Kidney glomerular epithelial cell (primary cell): ENCODE measurements at regions not wholly inside any gene's neighbourhood (a gene's known extent, or its start where the extent isn't known, plus 50 kb on each side); places are given as distances from the start of the nearest gene placed in this dataset.

ENCODE experiments used
- DNase-seq: peaks from one replicate; lab custom pipeline; 2025; lab: John Stamatoyannopoulos, UW

GRCh38 chr12:124517260-124518050 is 50.0 kb downstream of the NCOR2 start:
- DNase-seq, result peak; percentile 16

- no peak for DNase-seq
These were observed 50.6 kb downstream of the NCOR2 start for GRCh38 chr12:124516850-124517249.

DNA sequence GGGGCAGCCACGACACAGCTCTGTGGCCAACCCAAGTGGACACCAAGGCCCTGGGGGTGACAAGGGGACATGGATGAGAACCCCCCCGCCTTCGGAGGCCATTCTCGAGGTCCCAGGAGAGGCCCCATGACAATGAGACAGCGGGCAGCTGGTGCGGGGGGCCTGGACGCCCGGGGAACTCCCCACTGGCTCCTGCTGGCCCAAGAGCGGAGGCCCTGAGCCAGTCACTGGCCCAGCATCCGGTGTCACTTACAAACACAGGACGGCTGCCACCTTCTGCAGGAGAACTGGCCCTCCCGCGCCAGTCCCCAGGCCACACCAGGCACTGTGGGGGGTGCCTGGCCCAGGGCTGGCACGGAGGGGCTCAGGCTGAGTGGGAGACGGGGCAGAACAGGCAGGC is 51.4 kb downstream of the NCOR2 start:
- DNase-seq, result no peak

GRCh38 chr12:124514996-124515932 is 52.1 kb downstream of the NCOR2 start:
- DNase-seq, result no peak

DNA sequence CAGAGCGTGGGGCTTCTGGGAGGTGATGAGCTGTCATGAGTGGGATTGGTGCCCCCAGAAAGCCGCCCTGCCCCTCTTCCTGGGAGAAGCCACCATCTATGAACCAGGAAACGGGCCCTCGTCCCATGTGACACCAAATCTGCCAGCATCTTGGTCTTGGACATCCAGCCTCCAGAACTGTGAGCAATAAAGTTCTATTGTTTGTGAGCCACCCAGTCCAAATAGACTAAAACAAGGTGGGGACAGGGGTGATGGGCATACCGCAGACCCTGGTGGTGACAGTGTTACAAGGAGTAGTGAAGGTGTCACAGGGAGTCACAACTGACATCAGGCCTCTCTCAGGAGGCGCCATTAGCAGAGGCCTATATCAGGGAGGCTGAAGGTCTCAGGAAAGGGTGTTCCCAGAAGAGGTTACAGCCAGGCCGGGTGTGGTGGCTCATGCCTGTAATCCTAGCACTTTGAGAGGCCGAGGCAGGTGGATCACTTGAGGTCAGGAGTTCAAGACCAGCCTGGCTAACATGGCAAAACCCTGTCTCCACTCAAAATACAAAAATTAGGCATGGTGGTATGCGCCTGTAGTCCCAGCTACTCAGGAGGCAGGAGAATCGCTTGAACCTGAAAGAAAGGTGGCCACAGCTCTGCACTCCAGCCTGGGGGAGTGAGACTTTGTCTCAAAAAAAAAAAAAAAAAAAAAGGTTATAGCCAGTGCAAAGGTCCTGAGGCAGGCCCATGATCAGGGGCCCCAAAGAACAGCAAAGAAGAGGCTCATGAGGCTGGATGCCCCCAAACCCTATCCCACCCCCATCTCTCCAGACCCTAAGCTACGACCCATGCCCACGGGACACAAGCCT is 53.0 kb downstream of the NCOR2 start:
- DNase-seq, result no peak

DNA sequence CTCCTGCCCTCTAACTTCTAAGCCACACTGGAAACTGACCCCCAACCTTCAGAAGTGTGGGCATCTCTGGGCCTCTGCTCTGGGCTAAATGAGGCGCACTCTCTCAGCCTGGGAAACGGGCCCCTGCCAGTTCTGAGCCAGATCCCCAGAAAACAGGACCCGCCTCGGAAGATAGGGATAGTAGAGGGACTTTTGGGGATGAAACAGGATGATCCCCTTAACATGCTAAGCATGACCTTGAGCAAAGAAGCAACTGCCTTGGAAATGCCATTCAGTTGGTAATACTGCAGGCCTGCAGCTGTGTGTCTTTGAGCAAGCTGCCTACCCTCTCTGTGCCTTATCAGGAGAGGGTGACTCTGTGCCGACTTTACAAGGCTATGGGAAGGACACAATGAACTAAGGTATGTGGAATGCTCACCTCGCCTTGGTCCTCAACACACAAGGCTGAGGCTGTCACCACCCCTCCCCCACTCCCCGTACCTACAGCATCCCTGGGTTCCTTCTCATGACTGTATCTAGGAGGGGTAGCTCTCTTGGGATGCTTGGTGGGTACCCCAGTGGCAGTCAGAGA is 54.0 kb downstream of the NCOR2 start:
- no peak for DNase-seq

GRCh38 chr12:124512667-124513296 is 54.6 kb downstream of the NCOR2 start:
- peak; percentile 88 for DNase-seq

GRCh38 chr12:124511259-124511985 is 56.0 kb downstream of the NCOR2 start:
- no peak for DNase-seq

GRCh38 chr12:124510301-124510970 is 57.0 kb downstream of the NCOR2 start:
- DNase-seq, result no peak

DNA sequence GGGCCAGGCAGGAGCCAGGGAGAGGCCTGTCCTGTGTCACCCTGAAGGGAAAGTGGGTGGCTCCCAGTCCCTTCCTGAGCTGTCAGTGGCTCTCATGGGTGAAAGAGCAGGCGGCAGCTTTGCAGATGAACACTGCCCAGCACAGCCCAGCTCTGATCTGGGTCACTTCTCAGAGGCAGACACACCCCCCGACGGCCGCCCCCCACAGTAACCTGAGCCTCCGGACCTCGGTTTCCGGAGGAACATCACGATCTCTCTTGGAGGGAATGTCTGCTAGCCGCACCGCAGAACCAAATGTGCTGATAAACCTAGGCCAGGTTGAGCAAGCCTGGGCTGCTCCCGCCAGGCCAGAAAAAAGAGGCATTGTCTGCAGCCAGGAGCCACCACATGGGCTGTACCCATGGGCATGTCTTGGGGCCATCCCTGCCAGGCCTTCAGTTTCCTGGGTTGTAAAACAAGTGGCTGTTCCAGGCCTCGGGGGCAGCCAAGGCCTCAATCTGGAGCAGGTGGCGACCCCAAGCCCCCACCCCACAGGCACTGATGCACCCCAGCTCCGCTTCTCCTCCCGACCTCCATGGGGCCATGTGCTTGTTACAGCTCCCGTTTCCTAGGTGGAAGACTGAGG is 57.6 kb downstream of the NCOR2 start:
- DNase-seq, result peak; percentile 48

DNA sequence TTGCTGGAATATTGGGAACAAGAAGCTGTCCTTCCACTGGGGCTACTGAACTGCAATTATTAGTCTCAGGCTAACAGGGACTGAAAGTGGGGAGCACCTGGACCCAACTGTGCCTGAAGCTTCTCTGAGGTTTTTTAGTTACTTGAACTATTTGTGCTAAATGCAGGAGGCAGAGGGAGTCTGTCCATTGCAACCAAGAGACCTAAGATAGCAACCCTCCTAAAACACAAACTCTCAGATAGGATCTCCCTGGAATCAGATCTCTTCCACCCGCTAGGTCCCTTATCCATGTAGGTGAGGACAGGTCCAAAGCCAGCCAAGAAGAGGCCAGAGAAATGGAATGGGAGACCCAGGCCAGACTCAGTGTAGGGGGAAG is 58.1 kb downstream of the NCOR2 start:
- DNase-seq, result no peak

DNA sequence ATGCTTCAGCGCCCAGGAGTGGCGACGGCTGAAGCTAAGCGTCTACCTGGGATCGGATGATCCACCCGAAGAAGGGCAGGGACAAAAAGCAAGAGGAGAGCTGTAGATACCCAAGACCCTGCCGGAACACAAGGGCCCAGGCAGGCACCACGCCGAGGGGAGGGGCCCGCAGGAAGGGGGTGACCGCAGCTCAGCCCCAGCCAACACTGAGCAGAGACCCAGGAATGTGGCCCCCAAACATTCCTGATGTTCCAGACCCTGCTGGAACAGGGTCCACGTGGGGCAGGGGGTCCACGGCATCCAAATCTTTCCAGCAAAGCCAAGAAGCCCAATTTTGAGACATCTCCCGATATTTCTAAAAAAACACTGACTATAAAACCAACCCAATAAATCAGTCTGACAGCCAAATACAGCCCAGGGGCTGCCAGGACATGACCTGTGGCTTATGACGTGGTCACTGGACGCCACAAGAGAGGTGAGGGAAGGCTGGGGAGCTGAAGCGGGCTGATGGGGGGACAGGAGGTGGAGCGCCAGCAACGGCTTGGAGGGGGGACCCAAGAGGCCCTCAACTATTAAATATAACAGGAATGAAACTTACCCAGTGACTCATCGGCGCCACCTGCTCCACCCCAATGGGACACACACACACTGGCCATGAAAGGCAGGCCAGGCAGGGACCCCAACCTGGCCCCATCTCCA is 58.9 kb downstream of the NCOR2 start:
- no peak for DNase-seq

DNA sequence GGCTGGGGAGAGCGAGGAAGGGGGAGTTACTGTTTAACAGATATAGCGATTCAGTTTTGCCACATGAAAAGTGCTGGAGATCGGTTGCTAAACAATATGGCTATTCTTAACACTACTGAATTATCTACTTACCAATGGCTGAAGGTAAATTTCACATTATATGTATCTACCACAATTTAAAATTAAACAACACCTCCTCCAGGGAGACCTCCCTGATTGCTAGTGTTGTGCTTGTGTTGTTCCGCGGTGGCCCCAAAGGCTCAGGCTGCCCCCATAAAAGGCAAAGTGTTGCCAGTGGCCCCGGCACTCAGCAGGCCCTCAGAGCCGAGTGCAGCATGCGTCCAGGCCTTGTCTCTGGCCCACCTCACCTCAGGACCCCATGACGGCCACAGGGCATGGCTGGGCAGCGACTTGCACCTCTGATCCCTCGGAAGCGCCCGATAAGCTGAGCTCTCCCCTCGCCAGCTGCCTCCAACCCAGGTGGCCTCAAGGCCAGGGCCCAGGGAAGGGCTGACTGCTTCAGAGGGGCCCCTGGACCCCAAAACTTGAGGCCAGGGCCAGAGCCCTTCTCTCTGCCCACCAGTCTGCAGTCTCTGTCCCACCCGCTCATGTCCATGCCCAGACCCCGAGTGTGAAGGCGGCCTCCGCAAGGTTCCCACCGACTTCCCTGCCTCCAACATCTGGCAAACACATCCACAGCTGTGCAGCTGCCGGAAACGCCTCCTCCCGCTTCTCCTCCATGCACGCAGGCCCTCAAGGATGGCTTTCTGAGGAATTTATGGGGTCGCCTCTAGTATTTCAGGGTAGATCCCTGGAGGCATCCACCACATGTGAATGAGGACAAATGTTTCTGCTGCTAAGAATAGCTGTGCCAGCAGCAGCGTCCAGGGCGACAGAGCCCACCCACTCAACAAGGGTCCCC is 60.0 kb downstream of the NCOR2 start:
- no peak for DNase-seq

- no peak for DNase-seq
These were observed 60.6 kb downstream of the NCOR2 start for GRCh38 chr12:124506832-124507153.

DNA sequence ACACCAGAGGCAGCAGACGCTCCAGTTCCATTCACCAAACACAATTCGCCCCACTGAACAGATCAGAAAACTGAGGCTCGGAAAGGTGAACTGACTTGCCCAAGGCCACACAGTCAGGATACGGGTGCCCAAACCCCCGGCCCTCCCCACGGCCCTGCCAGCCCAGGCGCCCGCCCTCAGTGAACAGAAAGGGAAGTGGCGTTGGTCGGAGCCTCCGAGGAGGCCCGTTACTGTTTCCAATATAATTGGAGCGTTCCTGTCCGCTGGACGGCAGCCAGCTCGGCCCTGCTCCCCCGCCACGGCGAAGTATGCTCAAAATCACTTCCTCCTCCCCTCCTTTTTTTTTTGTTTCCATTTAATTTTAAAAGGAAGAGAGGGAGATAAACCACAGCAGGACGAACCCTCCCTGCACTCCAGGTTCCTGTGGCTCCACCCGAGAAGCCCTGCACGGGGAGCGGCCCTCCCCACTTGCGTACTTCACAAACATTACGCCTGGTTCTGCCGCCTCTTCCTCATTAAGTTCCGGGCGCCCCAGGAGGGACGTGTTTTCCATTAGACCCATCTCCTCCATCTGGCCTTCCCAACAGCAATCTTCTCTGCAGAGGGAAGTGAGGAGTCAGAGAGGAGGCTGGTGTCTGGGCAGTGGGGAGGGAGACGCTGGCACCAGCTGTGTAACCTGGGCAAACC is 61.1 kb downstream of the NCOR2 start:
- peak; percentile 17 for DNase-seq

- DNase-seq, result no peak
These were observed 62.2 kb downstream of the NCOR2 start for GRCh38 chr12:124505001-124505818.
